PC-3 (cell line): ENCODE measurements at regions not wholly inside any gene's neighbourhood (a gene's known extent, or its start where the extent isn't known, plus 50 kb on each side); places are given as distances from the start of the nearest gene placed in this dataset.

ENCODE experiments used
- ATAC-seq: fragments of 200-7000 bp; cut with Tn5 transposase; 2 replicates; pipeline ENCODE4 v1.9.1; 2020; ENCODE audit warnings: mild to moderate bottlenecking, moderate library complexity
- BruUV-seq: library from RNA; stranded (reverse); fragments of 400-500 nt; replicated peaks from 2 replicates; lab custom pipeline; 2021; lab: Mats Ljungman, UMichigan
- CTCF ChIA-PET: fragments of 300-600 bp; sonication (Branson Sonifier 250); formaldehyde crosslinking; loops from one replicate; lab custom pipeline; 2022; ENCODE audit warnings: antibody characterized with exemption; lab: Charles Lee
- POLR2A ChIA-PET: fragments of 300-600 bp; sonication (Branson Sonifier 250); formaldehyde crosslinking; loops from one replicate; lab custom pipeline; 2022; ENCODE audit warnings: antibody characterized with exemption; ENCODE audit not compliant: unreplicated experiment; lab: Charles Lee
- DNase-seq: peaks from one replicate; pipeline ENCODE4 v3.0.0-alpha.2; 2015
- H2AFZ ChIP-seq: fragments of 300-600 bp; sonication (generic); 2 replicates; pipeline ENCODE4 v1.6.0; 2016; ENCODE audit warnings: antibody characterized with exemption, low read length
- H3F3A ChIP-seq: fragments of 300-600 bp; sonication (generic); one replicate; pipeline ENCODE4 v1.6.0; 2017; ENCODE audit warnings: antibody characterized with exemption, low read length, control low read depth, mild to moderate bottlenecking; ENCODE audit not compliant: unreplicated experiment
- H3K27ac ChIP-seq: fragments of 300-600 bp; sonication (generic); 2 replicates; pipeline ENCODE4 v1.5.1; 2016; ENCODE audit warnings: mild to moderate bottlenecking, low read length
- H3K27me3 ChIP-seq: fragments of 300-600 bp; sonication (generic); 2 replicates; pipeline ENCODE4 v1.6.1; 2016; ENCODE audit warnings: low read length, mixed read lengths
- H3K36me3 ChIP-seq: fragments of 300-600 bp; sonication (generic); 2 replicates; pipeline ENCODE4 v1.6.1; 2016; ENCODE audit warnings: low read depth, mixed run types, low read length, mixed read lengths
- H3K4me1 ChIP-seq: fragments of 300-600 bp; sonication (generic); 2 replicates; pipeline ENCODE4 v1.5.1; 2016; ENCODE audit warnings: low read length; ENCODE audit not compliant: insufficient read depth
- H3K4me2 ChIP-seq: fragments of 300-600 bp; sonication (generic); 2 replicates; pipeline ENCODE4 v1.6.0; 2016; ENCODE audit warnings: low read length
- H3K4me3 ChIP-seq: fragments of 300-600 bp; sonication (generic); 2 replicates; pipeline ENCODE4 v1.5.1; 2016; ENCODE audit warnings: mild to moderate bottlenecking, low read length, mixed read lengths
- H3K79me2 ChIP-seq: fragments of 300-600 bp; sonication (generic); 2 replicates; pipeline ENCODE4 v1.6.1; 2017; ENCODE audit warnings: low read length, mixed read lengths
- H3K9ac ChIP-seq: fragments of 300-600 bp; sonication (generic); 2 replicates; pipeline ENCODE4 v1.6.0; 2016; ENCODE audit warnings: mild to moderate bottlenecking, low read length
- H3K9me2 ChIP-seq: fragments of 300-600 bp; sonication (generic); replicated peaks from 2 replicates; pipeline ENCODE4 v1.6.1; 2016; ENCODE audit warnings: mixed run types, low read length, mixed read lengths
- H3K9me3 ChIP-seq: fragments of 300-600 bp; sonication (generic); 2 replicates; pipeline ENCODE4 v1.6.1; 2016; ENCODE audit warnings: low read length, mixed read lengths
- H4K20me1 ChIP-seq: fragments of 300-600 bp; sonication (generic); 2 replicates; pipeline ENCODE4 v1.6.1; 2016; ENCODE audit warnings: low read length, mixed read lengths
- EZH2 ChIP-seq: fragments of 300-600 bp; sonication (generic); IDR thresholded peaks from one replicate; pipeline ENCODE4 v1.6.1; 2017; ENCODE audit warnings: antibody characterized with exemption, mild to moderate bottlenecking, low read length; ENCODE audit not compliant: unreplicated experiment
- EZH2phosphoT487 ChIP-seq: fragments of 300-600 bp; sonication (generic); IDR thresholded peaks from 2 replicates; pipeline ENCODE4 v1.6.1; 2018; ENCODE audit warnings: mild to moderate bottlenecking, antibody characterized with exemption, low read length, borderline replicate concordance
- intact Hi-C: fragments of 100-400 bp; cut with micrococcal nuclease; formaldehyde crosslinking; loops from 2 replicates; pipeline ENCODE4 v1.9.0; 2023
- TF ChIP-seq, protein P1 (sequence below): fragments of 300-600 bp; sonication (generic); conservative IDR thresholded peaks from 2 replicates; pipeline ENCODE4 v1.5.1; 2017; ENCODE audit warnings: antibody characterized with exemption, low read depth, mild to moderate bottlenecking, low read length

DNA sequence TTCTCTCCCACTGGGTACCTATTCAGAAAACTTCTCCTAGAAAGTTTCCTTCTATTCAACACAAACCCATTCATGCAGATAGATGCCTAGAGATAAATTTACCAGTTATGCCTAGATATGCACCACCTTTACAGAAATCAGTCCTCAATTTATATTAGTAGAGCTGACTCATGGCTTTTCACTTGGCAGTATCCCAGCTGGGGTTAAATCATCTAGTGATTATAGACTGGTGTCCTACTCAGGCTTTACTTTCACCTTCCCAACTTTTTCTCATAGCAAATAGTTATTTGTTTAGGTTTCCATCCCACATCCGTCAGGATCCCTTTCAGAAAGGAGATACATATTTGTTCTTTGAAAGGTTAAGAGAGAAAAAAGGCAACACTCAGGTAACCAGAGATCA is 124.5 kb downstream of the AQP4 start:
- Histone ChIP-seq H4K20me1 (no peaks in the 10 kb centered on the region), H2AFZ (peak overlapping the region; percentile 2; the same call in 1 of the 2 replicates), H3F3A (no peaks in the 10 kb centered on the region), H3K4me2 (peak overlapping the region; percentile 45), H3K9me2 (no peaks in the 10 kb centered on the region), H3K27me3 (no peaks in the 10 kb centered on the region), H3K9me3 (no peaks in the 10 kb centered on the region), H3K9ac (no peak overlapping the region), H3K4me3 (no peak overlapping the region), H3K27ac (peak overlapping the region; percentile 52), H3K79me2 (no peaks in the 10 kb centered on the region), H3K36me3 (no peaks in the 10 kb centered on the region), H3K4me1 (peaks cover 31% of the 10 kb centered on the region)
- intact Hi-C loops = no loop called here
- CTCF ChIA-PET = no interaction called here
- POLR2A ChIA-PET = no interaction called here
- DNase-seq = peak; percentile 82
- ATAC-seq = peak; percentile 35
- BruUV-seq = no TSS peak
- TF ChIP-seq EZH2 (no peak), EZH2phosphoT487 (no peak)
- TF ChIP-seq, protein P1, sequence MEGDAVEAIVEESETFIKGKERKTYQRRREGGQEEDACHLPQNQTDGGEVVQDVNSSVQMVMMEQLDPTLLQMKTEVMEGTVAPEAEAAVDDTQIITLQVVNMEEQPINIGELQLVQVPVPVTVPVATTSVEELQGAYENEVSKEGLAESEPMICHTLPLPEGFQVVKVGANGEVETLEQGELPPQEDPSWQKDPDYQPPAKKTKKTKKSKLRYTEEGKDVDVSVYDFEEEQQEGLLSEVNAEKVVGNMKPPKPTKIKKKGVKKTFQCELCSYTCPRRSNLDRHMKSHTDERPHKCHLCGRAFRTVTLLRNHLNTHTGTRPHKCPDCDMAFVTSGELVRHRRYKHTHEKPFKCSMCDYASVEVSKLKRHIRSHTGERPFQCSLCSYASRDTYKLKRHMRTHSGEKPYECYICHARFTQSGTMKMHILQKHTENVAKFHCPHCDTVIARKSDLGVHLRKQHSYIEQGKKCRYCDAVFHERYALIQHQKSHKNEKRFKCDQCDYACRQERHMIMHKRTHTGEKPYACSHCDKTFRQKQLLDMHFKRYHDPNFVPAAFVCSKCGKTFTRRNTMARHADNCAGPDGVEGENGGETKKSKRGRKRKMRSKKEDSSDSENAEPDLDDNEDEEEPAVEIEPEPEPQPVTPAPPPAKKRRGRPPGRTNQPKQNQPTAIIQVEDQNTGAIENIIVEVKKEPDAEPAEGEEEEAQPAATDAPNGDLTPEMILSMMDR = no peak

DNA sequence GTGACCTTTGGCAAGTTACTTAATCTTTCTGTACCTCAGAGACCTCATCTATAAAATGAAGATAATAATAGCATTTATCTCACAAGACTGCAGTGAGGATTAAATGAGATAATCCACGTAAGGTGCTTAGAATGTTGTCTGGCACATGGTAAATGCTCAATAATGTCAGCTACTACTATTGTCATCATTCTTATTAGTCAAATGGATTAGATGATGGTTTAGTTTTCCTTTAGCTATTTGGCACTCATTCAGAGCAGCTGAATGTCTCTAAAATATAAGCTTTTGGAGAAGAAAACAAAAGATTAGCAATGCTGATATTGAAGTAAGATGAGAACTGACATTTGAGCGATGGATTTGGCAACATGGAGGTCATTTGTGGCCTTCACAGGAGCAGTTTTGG is 125.1 kb downstream of the AQP4 start:
- ATAC-seq (no peak), DNase-seq (no peak)
- no peaks in the 10 kb centered on the region for H3F3A ChIP-seq
- POLR2A ChIA-PET = no interaction called here
- BruUV-seq = no TSS peak
- H3K79me2 ChIP-seq = no peaks in the 10 kb centered on the region
- H3K9me3 ChIP-seq = no peaks in the 10 kb centered on the region
- H3K36me3 ChIP-seq = no peaks in the 10 kb centered on the region
- no peak overlapping the region for H3K27ac ChIP-seq
- no peak overlapping the region for H3K4me3 ChIP-seq
- CTCF ChIA-PET = no interaction called here
- no peak overlapping the region for H3K9ac ChIP-seq
- no peaks in the 10 kb centered on the region for H4K20me1 ChIP-seq
- H3K9me2 ChIP-seq = no peaks in the 10 kb centered on the region
- intact Hi-C loops = no loop called here
- no peak overlapping the region for H2AFZ ChIP-seq
- TF ChIP-seq EZH2 = no peak
- TF ChIP-seq, protein P1 = no peak
- no peak for TF ChIP-seq EZH2phosphoT487
- no peaks in the 10 kb centered on the region for H3K27me3 ChIP-seq
- H3K4me1 ChIP-seq = peaks cover 25% of the 10 kb centered on the region
- H3K4me2 ChIP-seq = no peak overlapping the region

DNA sequence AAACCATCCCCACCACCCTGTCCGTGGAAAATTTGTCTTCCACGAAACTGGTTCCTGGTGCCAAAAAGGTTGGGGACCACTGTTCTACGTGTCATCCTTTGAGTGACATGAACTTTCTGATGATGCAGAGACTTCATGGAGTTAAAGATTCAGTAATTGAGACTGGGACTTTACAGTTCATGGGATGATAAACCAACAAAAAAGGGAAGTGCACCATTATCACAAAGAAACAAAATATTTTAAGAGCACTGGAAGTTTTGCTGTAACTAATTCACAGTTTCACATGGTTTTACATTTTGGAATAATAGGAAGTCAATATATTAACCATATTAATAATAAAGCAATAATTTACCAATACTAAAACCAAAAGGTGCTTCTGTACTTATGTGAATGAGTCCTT is 126.8 kb downstream of the AQP4 start:
- no peaks in the 10 kb centered on the region for H3K79me2 ChIP-seq
- H3K27ac ChIP-seq = no peak overlapping the region
- H3K9me3 ChIP-seq = no peaks in the 10 kb centered on the region
- H3K4me2 ChIP-seq = no peak overlapping the region
- no peaks in the 10 kb centered on the region for H3K36me3 ChIP-seq
- no TSS peak for BruUV-seq
- no peaks in the 10 kb centered on the region for H4K20me1 ChIP-seq
- intact Hi-C loops = no loop called here
- no peak for DNase-seq
- no peak overlapping the region for H2AFZ ChIP-seq
- CTCF ChIA-PET = no interaction called here
- no peaks in the 10 kb centered on the region for H3K27me3 ChIP-seq
- H3K9ac ChIP-seq = no peak overlapping the region
- TF ChIP-seq EZH2phosphoT487 (no peak), EZH2 (no peak)
- TF ChIP-seq, protein P1 = no peak
- H3F3A ChIP-seq = no peaks in the 10 kb centered on the region
- POLR2A ChIA-PET = no interaction called here
- H3K4me1 ChIP-seq = peaks cover 17% of the 10 kb centered on the region
- no peak for ATAC-seq
- no peak overlapping the region for H3K4me3 ChIP-seq
- no peaks in the 10 kb centered on the region for H3K9me2 ChIP-seq
